Fibroblast of skin of abdomen (primary cell): ENCODE measurements at regions not wholly inside any gene's neighbourhood (a gene's known extent, or its start where the extent isn't known, plus 50 kb on each side); places are given as distances from the start of the nearest gene placed in this dataset.

Source experiments
- DNase-seq: peaks from one replicate; pipeline ENCODE4 v3.0.0-alpha.2; 2013

GRCh38 chr1:209354111-209354839, 229.2 kb upstream of the CAMK1G start:
- peak; percentile 94 for DNase-seq

GRCh38 chr1:209354840-209355165, 228.7 kb upstream of the CAMK1G start:
- no peak for DNase-seq

GRCh38 chr1:209355415-209355814, 228.1 kb upstream of the CAMK1G start:
- no peak for DNase-seq

- DNase-seq, result no peak
Measured at GRCh38 chr1:209356976-209357377, 226.5 kb upstream of the CAMK1G start.

- DNase-seq, result no peak
Measured at GRCh38 chr1:209363112-209363511, 220.4 kb upstream of the CAMK1G start.

- no peak for DNase-seq
Measured at GRCh38 chr1:209364716-209365115, 218.8 kb upstream of the CAMK1G start.

GRCh38 chr1:209367061-209367772, 216.3 kb upstream of the CAMK1G start:
- DNase-seq, result peak; percentile 94

GRCh38 chr1:209368864-209369598, 214.5 kb upstream of the CAMK1G start:
- peak; percentile 98 for DNase-seq

GRCh38 chr1:209370241-209370995, 213.1 kb upstream of the CAMK1G start:
- no peak for DNase-seq

GRCh38 chr1:209375097-209375496, 208.4 kb upstream of the CAMK1G start:
- no peak for DNase-seq

- DNase-seq, result peak; percentile 77
Measured at GRCh38 chr1:209375671-209376365, 207.7 kb upstream of the CAMK1G start.

- no peak for DNase-seq
Measured at GRCh38 chr1:209376774-209377173, 206.7 kb upstream of the CAMK1G start.

GRCh38 chr1:209377995-209378394, 205.5 kb upstream of the CAMK1G start:
- no peak for DNase-seq

- DNase-seq, result no peak
Measured at GRCh38 chr1:209379280-209379679, 204.2 kb upstream of the CAMK1G start.

GRCh38 chr1:209380420-209380819, 203.1 kb upstream of the CAMK1G start:
- DNase-seq, result no peak

GRCh38 chr1:209382231-209383100, 201.0 kb upstream of the CAMK1G start:
- no peak for DNase-seq

GRCh38 chr1:209383422-209383821, 200.1 kb upstream of the CAMK1G start:
- no peak for DNase-seq

GRCh38 chr1:209383907-209384709, 199.4 kb upstream of the CAMK1G start:
- DNase-seq, result no peak

GRCh38 chr1:209384710-209385550, 198.6 kb upstream of the CAMK1G start:
- no peak for DNase-seq
